H54 (cell line): ENCODE measurements at regions not wholly inside any gene's neighbourhood (a gene's known extent, or its start where the extent isn't known, plus 50 kb on each side); places are given as distances from the start of the nearest gene placed in this dataset.

ENCODE experiments used
- DNase-seq: peaks from one replicate; pipeline ENCODE4 v3.0.0; 2011; ENCODE audit warnings: low spot score, mixed read lengths; ENCODE audit not compliant: insufficient read length
- FAIRE-seq: peaks from 3 replicates; lab custom pipeline; 2011; peaks lifted over from hg19 to GRCh38; lab: Jason Lieb, UNC
- POLR2A ChIP-seq: IDR thresholded peaks from 2 replicates; pipeline ENCODE4 v1.6.1; 2011; ENCODE audit warnings: low read depth, mild to moderate bottlenecking, low read length

- FAIRE-seq (no peak), DNase-seq (no peak)
- TF ChIP-seq POLR2A = no peak
These were observed 70.0 kb upstream of the GALNT9 start for GRCh38 chr12:132399092-132400010.

DNA sequence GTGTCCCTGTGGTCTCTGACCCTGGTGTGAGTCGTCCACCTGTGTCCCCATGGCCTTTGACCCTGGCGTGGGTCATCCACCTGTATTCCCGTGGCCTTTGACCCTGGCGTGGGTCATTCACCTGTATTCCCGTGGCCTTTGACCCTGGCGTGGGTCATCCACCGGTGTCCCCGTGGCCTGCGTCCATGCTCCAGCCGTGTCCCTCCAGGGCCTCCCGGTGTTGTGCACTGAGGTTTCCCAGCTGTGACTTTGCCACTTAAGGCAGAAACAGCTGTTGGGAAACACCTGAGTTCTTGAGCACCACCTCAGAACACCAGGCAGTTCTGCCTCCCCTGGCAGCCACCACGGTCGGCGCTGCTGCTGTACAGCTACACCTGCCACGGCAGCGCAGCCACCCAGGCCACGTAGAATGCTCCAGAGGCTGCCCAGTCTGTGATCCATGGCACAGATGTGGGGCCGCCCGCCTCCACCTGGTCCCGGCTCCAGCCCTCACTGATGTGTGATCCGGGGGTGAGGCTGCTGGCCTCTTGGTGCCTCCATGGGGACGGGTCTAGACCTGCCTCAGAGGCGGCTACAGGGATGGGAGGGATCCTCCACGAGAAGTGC lies 69.1 kb upstream of the GALNT9 start:
- no peak for TF ChIP-seq POLR2A
- no peak for DNase-seq
- no peak for FAIRE-seq

GRCh38 chr12:132397934-132398385 lies 68.6 kb upstream of the GALNT9 start:
- DNase-seq (no peak), FAIRE-seq (no peak)
- no peak for TF ChIP-seq POLR2A

GRCh38 chr12:132397152-132397933 lies 68.0 kb upstream of the GALNT9 start:
- no peak for FAIRE-seq
- TF ChIP-seq POLR2A = no peak
- no peak for DNase-seq

GRCh38 chr12:132396657-132397056 lies 67.3 kb upstream of the GALNT9 start:
- no peak for DNase-seq
- FAIRE-seq = no peak
- no peak for TF ChIP-seq POLR2A

DNA sequence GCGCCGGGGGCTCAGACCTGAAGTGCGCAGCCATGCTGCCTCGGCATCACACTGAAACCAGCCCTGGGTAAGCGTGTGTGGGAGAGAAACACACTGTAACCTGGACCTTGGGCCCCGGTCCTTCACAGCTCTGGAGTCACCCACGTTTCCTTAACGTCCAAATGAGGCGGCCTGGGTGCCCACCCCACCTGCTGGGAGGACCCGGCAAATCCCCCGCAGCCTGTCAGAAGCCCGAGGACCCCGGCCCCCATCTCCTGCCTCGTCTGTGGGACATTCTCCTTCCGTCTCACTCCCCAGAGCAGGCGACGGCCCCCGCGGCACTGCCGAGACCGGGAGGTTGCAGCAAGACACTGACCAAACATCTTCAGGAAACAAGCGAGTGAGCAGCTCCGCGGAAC lies 66.5 kb upstream of the GALNT9 start:
- no peak for TF ChIP-seq POLR2A

DNA sequence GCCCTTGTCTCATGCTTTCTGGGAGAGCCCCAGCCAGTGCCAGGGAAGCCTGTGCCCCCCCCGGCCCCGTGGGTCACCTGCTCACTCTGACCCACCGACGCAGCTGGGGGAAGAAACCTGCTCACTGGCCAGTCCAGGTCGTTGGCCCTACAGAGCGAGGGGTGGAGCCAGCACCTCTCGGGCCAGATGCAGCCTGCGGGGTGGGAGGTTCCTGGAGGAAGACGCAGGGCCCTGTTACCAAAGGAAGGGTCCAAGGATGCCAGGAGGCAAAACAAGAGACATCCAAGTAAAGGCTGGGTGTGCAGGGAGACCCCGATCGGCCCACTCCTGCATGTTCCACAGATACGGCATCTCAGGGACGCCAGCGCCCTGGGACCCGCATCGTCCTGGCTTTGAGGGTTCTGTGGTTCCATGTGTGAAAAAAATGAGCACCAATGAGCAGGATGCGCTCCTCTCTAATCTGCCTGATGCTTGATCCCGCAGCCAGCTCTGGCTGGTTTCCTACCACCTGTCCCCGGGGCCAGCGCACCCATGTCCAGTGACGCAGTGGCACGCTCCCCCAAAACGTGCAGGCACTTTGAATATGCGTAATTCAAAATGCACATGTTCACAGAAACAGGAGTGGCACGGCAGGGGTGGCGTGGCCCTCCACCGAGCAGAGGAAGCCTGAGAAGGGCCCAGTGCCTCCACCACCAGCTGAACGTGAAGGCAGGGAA lies 66.0 kb upstream of the GALNT9 start:
- no peak for FAIRE-seq
- TF ChIP-seq POLR2A = no peak
- no peak for DNase-seq

More for the DNA sequence above, 66.5 kb upstream of the GALNT9 start:
- DNase-seq (no peak), FAIRE-seq (no peak)

GRCh38 chr12:132393991-132394949 lies 64.9 kb upstream of the GALNT9 start:
- DNase-seq (peak; percentile 95), FAIRE-seq (no peak)
- TF ChIP-seq POLR2A = no peak

DNA sequence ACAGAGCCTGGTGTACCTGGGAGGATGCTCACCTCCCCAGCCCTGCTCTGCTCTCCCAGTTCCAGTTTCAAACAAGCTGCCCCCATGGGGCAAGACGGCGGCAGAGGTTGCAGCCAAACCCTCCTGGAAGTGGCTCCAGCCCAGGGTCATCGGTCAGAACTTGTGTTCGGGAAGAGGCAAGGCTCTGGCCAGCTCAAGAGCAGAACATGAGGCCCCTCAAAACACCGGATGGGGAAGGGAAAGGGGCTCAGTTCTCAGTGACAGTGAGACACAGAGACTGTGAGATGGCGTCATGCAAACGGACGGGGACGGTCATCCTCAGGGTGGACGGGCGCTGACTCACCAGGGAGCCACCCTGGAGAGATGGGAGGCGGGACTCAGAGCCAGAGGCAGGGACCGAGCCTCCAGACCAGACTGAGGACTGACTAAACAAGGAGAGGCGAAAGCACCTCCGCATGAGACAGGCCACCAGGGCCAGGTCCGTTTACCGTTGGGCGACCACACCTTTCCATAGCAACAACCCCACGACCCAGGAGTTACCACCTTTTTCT lies 63.9 kb upstream of the GALNT9 start:
- TF ChIP-seq POLR2A = peak; percentile 35; the same call in 1 of the 2 replicates
- FAIRE-seq (peak; percentile 61), DNase-seq (peak; percentile 97)

DNA sequence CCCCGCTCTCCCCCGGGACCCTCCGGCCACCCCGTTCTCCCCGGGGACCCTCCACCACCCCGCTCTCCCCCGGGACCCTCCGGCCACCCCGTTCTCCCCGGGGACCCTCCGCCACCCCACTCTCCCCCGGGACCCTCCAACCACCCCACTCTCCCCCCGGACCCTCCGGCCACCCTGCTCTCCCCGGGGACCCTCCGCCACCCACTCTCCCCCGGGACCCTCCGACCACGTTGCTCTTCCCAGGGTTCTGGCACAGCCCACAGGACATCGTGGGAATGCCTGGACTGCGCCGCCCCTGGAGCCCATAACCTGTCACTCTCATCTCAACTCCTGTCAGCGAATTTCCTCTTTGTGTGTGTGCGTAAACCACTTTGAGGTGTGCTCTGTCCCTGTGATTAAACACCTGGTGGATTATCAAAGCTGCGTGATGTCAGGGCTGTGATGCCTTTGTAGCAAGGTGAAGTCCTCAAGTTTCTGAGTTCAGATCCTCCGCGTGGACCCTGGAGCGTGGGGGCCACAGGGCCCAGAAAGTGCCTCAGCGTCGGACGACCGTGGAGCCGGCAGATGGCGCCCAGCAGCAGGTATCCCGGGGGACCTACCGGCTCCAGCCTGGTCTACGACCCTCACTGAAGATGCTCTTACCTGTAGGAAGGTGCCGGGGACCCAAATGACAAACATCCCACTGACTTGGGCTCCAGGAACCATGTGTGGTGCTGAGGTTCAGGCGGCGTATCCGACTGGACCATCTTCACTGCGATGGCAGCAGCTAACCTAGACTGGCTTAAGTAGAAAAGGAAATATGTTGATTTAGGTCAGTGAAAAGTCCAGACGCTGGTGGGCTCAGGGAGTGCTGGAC lies 63.2 kb upstream of the GALNT9 start:
- no peak for DNase-seq
- FAIRE-seq = no peak

DNA sequence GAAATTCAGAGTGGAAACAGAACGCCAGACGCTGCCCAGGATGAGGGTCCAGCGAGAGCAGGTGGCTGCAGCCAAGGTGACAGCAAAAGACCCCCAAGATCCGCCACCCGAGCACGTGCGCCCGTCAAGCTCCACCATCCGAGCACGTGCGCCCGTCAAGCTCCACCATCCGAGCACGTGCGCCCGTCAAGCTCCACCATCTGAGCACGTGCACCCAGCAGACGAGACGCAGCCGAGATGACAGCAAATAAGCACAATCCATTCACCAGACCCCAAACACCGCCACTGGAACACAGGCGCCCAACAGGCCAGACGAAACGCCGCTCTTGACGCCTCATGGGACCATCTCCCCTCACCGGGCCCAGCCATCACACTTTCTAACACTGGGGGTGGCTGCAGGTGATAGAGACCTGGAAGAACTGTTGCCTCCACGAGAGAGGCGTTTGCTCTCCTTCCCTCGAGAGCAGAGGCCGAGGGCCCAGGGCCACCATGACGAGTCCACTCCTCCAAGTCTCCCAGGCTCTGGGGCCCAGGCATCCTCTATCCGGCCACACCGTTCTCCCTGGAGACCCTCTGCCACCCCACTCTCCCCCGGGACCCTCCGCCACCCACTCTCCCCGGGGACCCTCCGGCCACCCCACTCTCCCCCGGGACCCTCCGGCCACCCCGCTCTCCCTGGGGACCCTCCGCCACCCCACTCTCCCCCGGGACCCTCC lies 62.1 kb upstream of the GALNT9 start:
- TF ChIP-seq POLR2A = no peak
- DNase-seq (no peak), FAIRE-seq (no peak)

More for the DNA sequence above, 63.2 kb upstream of the GALNT9 start:
- no peak for TF ChIP-seq POLR2A
